ENCODE measurements at regions not wholly inside any gene's neighbourhood (a gene's known extent, or its start where the extent isn't known, plus 50 kb on each side); places are given as distances from the start of the nearest gene placed in this dataset.

DNA sequence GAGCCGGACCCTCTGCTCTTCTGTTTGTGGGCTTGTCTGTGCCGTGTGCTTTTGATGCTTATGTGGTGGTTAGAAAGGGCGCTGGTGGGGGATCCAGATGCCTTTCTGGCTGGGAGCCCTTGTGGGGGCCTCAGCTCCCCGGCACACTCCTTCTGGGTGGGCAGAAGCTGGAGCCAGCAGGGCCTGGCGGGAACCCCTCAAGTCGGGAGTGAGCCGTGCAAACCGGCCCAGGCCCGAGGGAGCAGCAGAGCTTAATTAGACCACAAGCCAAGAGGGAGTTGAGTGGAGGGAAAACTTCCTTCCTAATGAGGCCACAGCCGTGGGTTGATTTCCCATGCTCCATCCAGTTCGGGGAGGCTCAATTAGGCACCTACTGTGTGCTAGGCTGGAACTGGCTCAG is 76.0 kb upstream of the RNU6ATAC start:
- TF ChIP-seq EZH2 (IDR thresholded peaks at IDR 0.05; ENCODE audit: borderline replicate concordance, low read length): no peak
- TF ChIP-seq, protein P1, sequence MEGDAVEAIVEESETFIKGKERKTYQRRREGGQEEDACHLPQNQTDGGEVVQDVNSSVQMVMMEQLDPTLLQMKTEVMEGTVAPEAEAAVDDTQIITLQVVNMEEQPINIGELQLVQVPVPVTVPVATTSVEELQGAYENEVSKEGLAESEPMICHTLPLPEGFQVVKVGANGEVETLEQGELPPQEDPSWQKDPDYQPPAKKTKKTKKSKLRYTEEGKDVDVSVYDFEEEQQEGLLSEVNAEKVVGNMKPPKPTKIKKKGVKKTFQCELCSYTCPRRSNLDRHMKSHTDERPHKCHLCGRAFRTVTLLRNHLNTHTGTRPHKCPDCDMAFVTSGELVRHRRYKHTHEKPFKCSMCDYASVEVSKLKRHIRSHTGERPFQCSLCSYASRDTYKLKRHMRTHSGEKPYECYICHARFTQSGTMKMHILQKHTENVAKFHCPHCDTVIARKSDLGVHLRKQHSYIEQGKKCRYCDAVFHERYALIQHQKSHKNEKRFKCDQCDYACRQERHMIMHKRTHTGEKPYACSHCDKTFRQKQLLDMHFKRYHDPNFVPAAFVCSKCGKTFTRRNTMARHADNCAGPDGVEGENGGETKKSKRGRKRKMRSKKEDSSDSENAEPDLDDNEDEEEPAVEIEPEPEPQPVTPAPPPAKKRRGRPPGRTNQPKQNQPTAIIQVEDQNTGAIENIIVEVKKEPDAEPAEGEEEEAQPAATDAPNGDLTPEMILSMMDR (conservative IDR thresholded peaks at IDR 0.05 in 1 of 2, IDR thresholded peaks at IDR 0.05 in 1 of 2; ENCODE audit: extremely low read depth in 1 of 2, insufficient read depth in 1 of 2, low read depth in 1 of 2, low read length in 2 of 2): no peak
